Mesenchymal stem cell (in vitro differentiated cells and primary cell): ENCODE measurements at regions not wholly inside any gene's neighbourhood (a gene's known extent, or its start where the extent isn't known, plus 50 kb on each side); places are given as distances from the start of the nearest gene placed in this dataset.

ENCODE experiments used
- DNase-seq: peaks from one replicate; pipeline ENCODE4 v3.0.0-alpha.2; 2013
- H2AFZ ChIP-seq: one replicate; pipeline ENCODE4 v1.6.1; 2013; ENCODE audit warnings: low read depth, mild to moderate bottlenecking, control low read depth, inconsistent platforms, low read length, moderate library complexity
- H2AK5ac ChIP-seq: 2 replicates; pipeline ENCODE4 v1.6.1; 2013; ENCODE audit warnings: low read length, moderate library complexity, mild to moderate bottlenecking, inconsistent platforms; ENCODE audit not compliant: severe bottlenecking
- H2BK120ac ChIP-seq: one replicate; pipeline ENCODE4 v1.6.1; 2013; ENCODE audit warnings: low read depth, mild to moderate bottlenecking, inconsistent platforms, low read length, moderate library complexity
- H2BK12ac ChIP-seq, 2 experiments: one replicate each; pipeline ENCODE4 v1.6.1; 2013; ENCODE audit warnings: inconsistent platforms in 2 of 2, low read length in 2 of 2, mild to moderate bottlenecking in 2 of 2, moderate library complexity in 2 of 2, control low read depth in 1 of 2
- H2BK15ac ChIP-seq: one replicate; pipeline ENCODE4 v1.6.1; 2013; ENCODE audit warnings: mild to moderate bottlenecking, low read depth, inconsistent platforms; ENCODE audit not compliant: poor library complexity, severe bottlenecking
- H2BK5ac ChIP-seq: 2 replicates; pipeline ENCODE4 v1.6.1; 2013; ENCODE audit warnings: low read depth, mild to moderate bottlenecking, low read length, control low read depth, inconsistent platforms; ENCODE audit not compliant: poor library complexity, severe bottlenecking
- H3K14ac ChIP-seq, 2 experiments: one replicate each; pipeline ENCODE4 v1.6.1; 2013; ENCODE audit warnings: inconsistent platforms in 2 of 2, low read length in 2 of 2, control low read depth in 1 of 2, mild to moderate bottlenecking in 1 of 2, moderate library complexity in 1 of 2
- H3K18ac ChIP-seq, 2 experiments: one replicate each; pipeline ENCODE4 v1.6.1; 2013; ENCODE audit warnings: inconsistent platforms in 2 of 2, low read length in 2 of 2, control low read depth in 1 of 2, low read depth in 1 of 2, mild to moderate bottlenecking in 1 of 2
- H3K23ac ChIP-seq, 2 experiments: one replicate each; pipeline ENCODE4 v1.6.1; 2013; ENCODE audit warnings: inconsistent platforms in 2 of 2, low read length in 2 of 2, mild to moderate bottlenecking in 2 of 2, moderate library complexity in 2 of 2, control low read depth in 1 of 2
- H3K27ac ChIP-seq: 2 replicates; pipeline ENCODE4 v1.5.1; 2013; ENCODE audit warnings: mild to moderate bottlenecking, moderate library complexity, low read length, control low read depth, inconsistent platforms; ENCODE audit not compliant: poor library complexity, severe bottlenecking
- H3K27me3 ChIP-seq, 2 experiments: 2 replicates each; pipeline versions ENCODE4 v1.6.1 to v1.7.0; 2013; ENCODE audit warnings: low read length in 2 of 2, mild to moderate bottlenecking in 2 of 2, moderate library complexity in 2 of 2, control low read depth in 1 of 2, inconsistent platforms in 1 of 2; ENCODE audit not compliant: control insufficient read depth in 1 of 2, insufficient read depth in 1 of 2
- H3K36me3 ChIP-seq, 2 experiments: 2 replicates each; pipeline versions ENCODE4 v1.6.1 to v1.7.0; 2013; ENCODE audit warnings: low read length in 2 of 2, control low read depth in 1 of 2, inconsistent platforms in 1 of 2, low read depth in 1 of 2, mild to moderate bottlenecking in 1 of 2; ENCODE audit not compliant: insufficient read depth in 2 of 2, control insufficient read depth in 1 of 2
- H3K4ac ChIP-seq, 2 experiments: one replicate each; pipeline ENCODE4 v1.6.1; 2013; ENCODE audit warnings: inconsistent platforms in 2 of 2, low read length in 2 of 2, mild to moderate bottlenecking in 2 of 2, moderate library complexity in 2 of 2, control low read depth in 1 of 2, low read depth in 1 of 2
- H3K4me1 ChIP-seq: 2 replicates; pipeline ENCODE4 v1.6.1; 2013; ENCODE audit warnings: low read depth, low read length, control low read depth; ENCODE audit not compliant: control insufficient read depth, insufficient read depth
- H3K4me2 ChIP-seq: 2 replicates; pipeline ENCODE4 v1.6.1; 2013; ENCODE audit warnings: low read length, mild to moderate bottlenecking, inconsistent platforms; ENCODE audit not compliant: poor library complexity, severe bottlenecking
- H3K4me3 ChIP-seq, 2 experiments: 2 replicates each; pipeline versions ENCODE4 v1.5.1 to v1.7.0; 2013; ENCODE audit warnings: low read length in 2 of 2, mild to moderate bottlenecking in 2 of 2, control low read depth in 1 of 2, low read depth in 1 of 2; ENCODE audit not compliant: insufficient read depth in 1 of 2
- H3K79me1 ChIP-seq: replicated peaks from 2 replicates; pipeline ENCODE4 v1.6.1; 2013; ENCODE audit warnings: mild to moderate bottlenecking, control low read depth, low read length, inconsistent platforms; ENCODE audit not compliant: poor library complexity, severe bottlenecking
- H3K9ac ChIP-seq: 2 replicates; pipeline ENCODE4 v1.7.0; 2013; ENCODE audit warnings: mild to moderate bottlenecking, low read length, moderate library complexity
- H3K9me3 ChIP-seq: 2 replicates; pipeline ENCODE4 v1.7.0; 2013; ENCODE audit warnings: mild to moderate bottlenecking, low read length; ENCODE audit not compliant: control insufficient read depth
- H4K8ac ChIP-seq: one replicate; pipeline ENCODE4 v1.6.1; 2013; ENCODE audit warnings: inconsistent platforms, mild to moderate bottlenecking, low read length, moderate library complexity
- H4K91ac ChIP-seq: one replicate; pipeline ENCODE4 v1.6.1; 2013; ENCODE audit warnings: mild to moderate bottlenecking, low read length, inconsistent platforms
- WGBS: methylation state at CpG from one replicate; pipeline ENCODE4 v1.1.7; 2013; ENCODE audit warnings: mixed read lengths; 5-methylcytosine and 5-hydroxymethylcytosine counted together

DNA sequence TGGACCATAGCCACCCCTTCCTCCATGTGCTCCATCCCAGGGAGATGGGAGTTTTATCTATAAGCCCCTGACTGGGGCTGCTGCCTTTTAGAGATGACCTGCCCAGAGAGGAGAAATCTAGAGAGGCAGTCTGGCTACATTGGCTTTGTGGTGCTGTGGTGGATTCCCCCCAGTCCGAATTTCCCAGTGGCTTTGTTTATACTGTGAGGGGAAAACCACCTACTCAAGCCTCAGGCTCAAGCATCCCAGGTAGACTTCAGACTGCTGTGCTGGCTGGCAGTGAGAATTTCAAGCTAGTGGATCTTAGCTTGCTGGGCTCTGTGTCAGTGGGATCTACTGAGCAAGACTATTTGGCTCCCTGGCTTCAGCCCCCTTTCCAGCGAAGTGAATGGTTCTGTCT is 1195.7 kb upstream of the PCDH20 start:
- Histone ChIP-seq H3K4me3 (no peak overlapping the region), H3K9ac (no peak overlapping the region), H4K8ac (no peak overlapping the region), H3K36me3 (no peaks in the 10 kb centered on the region), H3K79me1 (no peaks in the 10 kb centered on the region), H3K27me3 (no peaks in the 10 kb centered on the region), H2AK5ac (no peak overlapping the region), H2AFZ (no peak overlapping the region), H2BK15ac (no peak overlapping the region), H3K14ac (no peak overlapping the region), H2BK120ac (no peak overlapping the region), H3K23ac (no peak overlapping the region), H3K9me3 (peaks cover 6% of the 10 kb centered on the region), H3K4me2 (no peak overlapping the region), H3K18ac (no peak overlapping the region), H4K91ac (no peak overlapping the region), H3K4ac (no peak overlapping the region), H3K4me1 (no peaks in the 10 kb centered on the region), H2BK12ac (no peak overlapping the region), H3K27ac (no peak overlapping the region), H2BK5ac (no peak overlapping the region)
- DNase-seq = no peak
- WGBS = 88% methylated on average over 2 of the region's 2 CpGs

DNA sequence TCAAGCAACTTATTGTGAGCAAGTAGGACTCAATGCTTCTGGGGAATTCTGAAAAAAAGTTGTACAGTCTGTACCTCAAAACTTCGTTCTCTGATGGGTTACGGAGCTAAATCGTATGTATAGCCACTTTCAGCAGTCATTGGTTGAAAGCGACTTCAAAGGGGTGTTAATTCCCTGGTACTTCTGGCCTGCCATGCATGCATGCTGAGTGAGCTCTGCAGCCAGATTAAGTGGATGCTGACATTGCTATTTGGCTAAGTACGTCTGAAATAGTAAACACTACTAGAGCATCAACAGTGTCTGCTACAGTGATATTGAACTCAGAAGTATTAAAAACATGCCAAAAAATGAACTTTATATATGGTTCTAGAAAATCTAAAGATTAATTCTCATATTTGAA is 1183.1 kb upstream of the PCDH20 start:
- Histone ChIP-seq H3K14ac (no peak overlapping the region), H3K4me1 (no peaks in the 10 kb centered on the region)

DNA sequence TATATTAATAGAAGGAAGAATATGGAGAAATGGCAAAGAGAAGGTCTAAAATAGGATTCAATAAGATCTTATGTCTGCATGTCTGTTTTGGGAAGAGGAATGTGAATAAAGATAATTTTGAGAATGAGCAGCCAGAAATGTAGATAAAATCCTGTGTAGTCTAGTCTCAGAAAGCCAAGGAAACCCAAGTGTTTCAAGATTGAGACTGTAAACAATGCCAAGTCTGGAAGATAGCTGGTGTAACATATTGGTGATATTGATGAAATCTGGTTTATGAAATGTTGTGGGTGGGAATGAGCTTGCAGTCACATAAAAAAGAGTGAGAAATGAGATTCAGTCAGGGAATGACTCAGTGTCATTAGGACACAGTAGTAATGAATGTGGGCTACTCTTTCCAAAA is 1180.3 kb upstream of the PCDH20 start:
- Histone ChIP-seq H2BK5ac (no peak overlapping the region), H3K18ac (no peak overlapping the region), H3K9me3 (no peaks in the 10 kb centered on the region), H3K4me3 (no peak overlapping the region), H3K4me1 (no peaks in the 10 kb centered on the region), H4K8ac (no peak overlapping the region), H2BK120ac (no peak overlapping the region), H4K91ac (no peak overlapping the region), H3K36me3 (no peaks in the 10 kb centered on the region), H2AFZ (no peak overlapping the region), H3K4me2 (no peak overlapping the region), H3K27me3 (no peaks in the 10 kb centered on the region), H2BK12ac (no peak overlapping the region), H3K14ac (no peak overlapping the region), H3K4ac (no peak overlapping the region), H3K23ac (no peak overlapping the region), H3K79me1 (no peaks in the 10 kb centered on the region), H2BK15ac (no peak overlapping the region), H2AK5ac (no peak overlapping the region), H3K27ac (no peak overlapping the region), H3K9ac (no peak overlapping the region)
- peak; percentile 37 for DNase-seq

More for the DNA sequence above, 1183.1 kb upstream of the PCDH20 start:
- Histone ChIP-seq H3K36me3 (no peaks in the 10 kb centered on the region), H2BK120ac (no peak overlapping the region), H2BK12ac (no peak overlapping the region), H3K4me3 (no peak overlapping the region), H3K18ac (no peak overlapping the region), H3K4ac (no peak overlapping the region), H3K27ac (no peak overlapping the region), H3K27me3 (no peaks in the 10 kb centered on the region), H2AK5ac (no peak overlapping the region), H3K9me3 (no peaks in the 10 kb centered on the region), H3K9ac (no peak overlapping the region), H3K23ac (no peak overlapping the region), H3K4me2 (no peak overlapping the region), H2AFZ (no peak overlapping the region), H2BK5ac (no peak overlapping the region), H4K91ac (no peak overlapping the region), H4K8ac (no peak overlapping the region), H3K79me1 (no peaks in the 10 kb centered on the region), H2BK15ac (no peak overlapping the region)
- no peak for DNase-seq
- 68% methylated on average over 4 of the region's 5 CpGs for WGBS

GRCh38 chr13:62593804-62594203 is 1178.2 kb upstream of the PCDH20 start:
- Histone ChIP-seq H3K9ac (no peak overlapping the region), H2BK12ac (no peak overlapping the region), H4K91ac (no peak overlapping the region), H3K4ac (no peak overlapping the region), H3K9me3 (no peaks in the 10 kb centered on the region), H3K27ac (no peak overlapping the region), H3K23ac (no peak overlapping the region), H2AK5ac (no peak overlapping the region), H3K18ac (no peak overlapping the region), H3K4me3 (no peak overlapping the region), H3K4me1 (no peaks in the 10 kb centered on the region), H2AFZ (no peak overlapping the region), H2BK120ac (no peak overlapping the region), H3K4me2 (no peak overlapping the region), H3K79me1 (no peaks in the 10 kb centered on the region), H3K36me3 (no peaks in the 10 kb centered on the region), H3K27me3 (no peaks in the 10 kb centered on the region), H2BK5ac (no peak overlapping the region), H2BK15ac (no peak overlapping the region), H4K8ac (no peak overlapping the region), H3K14ac (no peak overlapping the region)
- 94% methylated on average over 1 of the region's 2 CpGs for WGBS
- DNase-seq = no peak
